Stomach (tissue), 8 donors: ENCODE measurements at regions not wholly inside any gene's neighbourhood (a gene's known extent, or its start where the extent isn't known, plus 50 kb on each side); places are given as distances from the start of the nearest gene placed in this dataset.

ENCODE experiments used
- DNase-seq, 2 donors: peaks; one replicate each; pipeline versions ENCODE4 v3.0.0 to v3.0.0-alpha.2; 2013 to 2019
- H3K27ac ChIP-seq, 5 donors: fragments of 200-600 bp in 4 of 5; sonication (generic) in 4 of 5; one replicate each; pipeline ENCODE4 v1.5.1; 2013 to 2019; ENCODE audit warnings: mild to moderate bottlenecking in 1 of 5, moderate library complexity in 1 of 5
- H3K27me3 ChIP-seq, 3 donors: fragments of 200-600 bp; sonication (generic); one replicate each; pipeline ENCODE4 v1.5.1; 2017 to 2019; ENCODE audit warnings: mixed run types in 1 of 3
- H3K36me3 ChIP-seq, 4 donors: fragments of 200-600 bp; sonication (generic); 1 replicate in 3 of 4; 2 replicates in 1 of 4; pipeline ENCODE4 v1.5.1; 2016 to 2019
- H3K4me1 ChIP-seq, 4 donors: fragments of 200-600 bp; sonication (generic); one replicate each; pipeline ENCODE4 v1.5.1; 2016 to 2019
- H3K4me3 ChIP-seq, 4 donors: fragments of 200-600 bp; sonication (generic) in 3 of 4; one replicate each; pipeline ENCODE4 v1.5.1; 2016 to 2019; ENCODE audit warnings: mild to moderate bottlenecking in 1 of 4
- H3K9me3 ChIP-seq, 4 donors: fragments of 200-600 bp; sonication (generic); one replicate each; pipeline ENCODE4 v1.5.1; 2016 to 2019
- EP300 ChIP-seq: sonication (generic); formaldehyde crosslinking; IDR thresholded peaks from one replicate; pipeline ENCODE4 v1.6.1; 2017; ENCODE audit warnings: antibody characterized with exemption
- POLR2A ChIP-seq, 4 donors: fragments of 450-650 bp; IDR thresholded peaks; one replicate each; pipeline ENCODE4 v1.6.1; 2016; ENCODE audit warnings: antibody characterized with exemption in 4 of 4, control low read depth in 2 of 4, mild to moderate bottlenecking in 1 of 4, moderate library complexity in 1 of 4
- POLR2AphosphoS5 ChIP-seq, 3 donors: sonication (generic); formaldehyde crosslinking; IDR thresholded peaks; one replicate each; pipeline ENCODE4 v1.6.1; 2016; ENCODE audit warnings: antibody characterized with exemption in 3 of 3
- WGBS, 5 donors: extraction: QIAGEN DNeasy Blood & Tissue Kit in 3 of 5; methylation state at CpG; one replicate each; pipeline versions ENCODE4 v1.1.5 to v1.1.7; 2013 to 2018; 5-methylcytosine and 5-hydroxymethylcytosine counted together
- intact Hi-C: fragments of 100-400 bp; cut with DNase I; formaldehyde crosslinking; loops from one replicate; pipeline ENCODE4 v1.15.1; 2023; ENCODE audit warnings: low total_unique reads
- TF ChIP-seq, protein P1 (sequence below), 7 experiments: fragments of 450-650 bp in 4 of 7; fragments of 200-600 bp in 3 of 7; sonication (generic) in 3 of 7; IDR thresholded peaks; one replicate each; pipeline ENCODE4 v1.5.1; 2016 to 2019; ENCODE audit warnings: antibody characterized with exemption in 7 of 7, control low read depth in 2 of 7, mild to moderate bottlenecking in 1 of 7
- donor health status: healthy with polysubstance abuse.
- donor health status: Bipolar disorder and iron deficiency.
- donor health status: healthy.

DNA sequence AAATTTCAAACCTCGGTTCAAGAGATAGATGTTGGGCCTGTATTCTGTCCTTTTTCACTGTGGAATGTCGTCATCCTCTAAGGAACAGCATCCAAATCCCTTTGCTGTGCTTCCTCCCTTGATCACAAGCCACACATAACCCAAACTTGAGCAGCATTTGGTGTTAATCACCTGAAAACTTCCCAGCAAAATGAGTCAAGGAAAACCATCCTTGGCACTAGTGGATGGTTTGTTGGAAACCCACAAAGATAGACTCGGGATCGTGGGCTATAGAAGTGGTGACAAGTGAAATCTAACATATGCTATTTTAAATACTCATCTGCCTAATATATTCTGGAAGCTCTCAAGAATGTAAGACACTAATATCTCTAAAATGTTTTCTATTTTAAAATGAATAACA, 459.1 kb downstream of the SETD4 start:
- Histone ChIP-seq H3K4me1 (no peaks in the 10 kb centered on the region), H3K27ac (no peak overlapping the region), H3K27me3 (peaks cover 0 to 29% (median 0%) of the 10 kb centered on the region in 3 donors), H3K9me3 (no peaks in the 10 kb centered on the region), H3K4me3 (no peak overlapping the region), H3K36me3 (no peaks in the 10 kb centered on the region)
- 69 to 78% (median 75%) methylated on average over 4 of the region's 4 CpGs for WGBS, 5 donors
- intact Hi-C loops: no loop called here
- TF ChIP-seq, protein P1, sequence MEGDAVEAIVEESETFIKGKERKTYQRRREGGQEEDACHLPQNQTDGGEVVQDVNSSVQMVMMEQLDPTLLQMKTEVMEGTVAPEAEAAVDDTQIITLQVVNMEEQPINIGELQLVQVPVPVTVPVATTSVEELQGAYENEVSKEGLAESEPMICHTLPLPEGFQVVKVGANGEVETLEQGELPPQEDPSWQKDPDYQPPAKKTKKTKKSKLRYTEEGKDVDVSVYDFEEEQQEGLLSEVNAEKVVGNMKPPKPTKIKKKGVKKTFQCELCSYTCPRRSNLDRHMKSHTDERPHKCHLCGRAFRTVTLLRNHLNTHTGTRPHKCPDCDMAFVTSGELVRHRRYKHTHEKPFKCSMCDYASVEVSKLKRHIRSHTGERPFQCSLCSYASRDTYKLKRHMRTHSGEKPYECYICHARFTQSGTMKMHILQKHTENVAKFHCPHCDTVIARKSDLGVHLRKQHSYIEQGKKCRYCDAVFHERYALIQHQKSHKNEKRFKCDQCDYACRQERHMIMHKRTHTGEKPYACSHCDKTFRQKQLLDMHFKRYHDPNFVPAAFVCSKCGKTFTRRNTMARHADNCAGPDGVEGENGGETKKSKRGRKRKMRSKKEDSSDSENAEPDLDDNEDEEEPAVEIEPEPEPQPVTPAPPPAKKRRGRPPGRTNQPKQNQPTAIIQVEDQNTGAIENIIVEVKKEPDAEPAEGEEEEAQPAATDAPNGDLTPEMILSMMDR (IDR thresholded peaks at IDR 0.05): no peak
- no peak for TF ChIP-seq POLR2AphosphoS5 (IDR thresholded peaks at IDR 0.05)
- TF ChIP-seq EP300: no peak
- no peak for TF ChIP-seq POLR2A (IDR thresholded peaks at IDR 0.05)
- no peak for DNase-seq

DNA sequence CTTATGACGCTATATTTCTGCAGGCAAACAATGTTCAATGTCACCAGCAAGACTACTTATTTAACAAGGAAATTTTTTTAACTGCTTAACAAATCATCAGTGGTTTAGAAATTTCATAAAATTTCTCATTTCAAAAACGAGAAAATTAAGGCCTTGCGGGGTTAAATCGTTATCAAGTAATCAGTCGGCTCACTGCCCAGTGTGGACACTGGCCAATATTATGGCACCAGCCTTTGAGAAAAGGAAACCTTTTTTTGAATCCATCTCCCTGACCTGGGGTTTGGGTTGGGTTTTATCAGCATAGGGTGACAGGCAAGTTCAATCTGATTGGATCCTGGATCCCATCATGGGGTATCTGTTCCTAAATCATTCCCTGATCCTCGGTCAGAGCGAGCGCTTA, 461.2 kb downstream of the SETD4 start:
- Histone ChIP-seq H3K4me3 (no peak overlapping the region), H3K4me1 (no peaks in the 10 kb centered on the region), H3K9me3 (no peaks in the 10 kb centered on the region), H3K27me3 (peaks cover 0 to 28% (median 0%) of the 10 kb centered on the region in 3 donors), H3K27ac (no peak overlapping the region), H3K36me3 (no peaks in the 10 kb centered on the region)
- 68 to 75% (median 69%) methylated on average over 8 of the region's 8 CpGs for WGBS, 5 donors
- no peak for DNase-seq
- intact Hi-C loops: no loop called here
- TF ChIP-seq EP300: no peak
- TF ChIP-seq POLR2A (IDR thresholded peaks at IDR 0.05): no peak
- TF ChIP-seq, protein P1 (IDR thresholded peaks at IDR 0.05): no peak
- TF ChIP-seq POLR2AphosphoS5 (IDR thresholded peaks at IDR 0.05): no peak

DNA sequence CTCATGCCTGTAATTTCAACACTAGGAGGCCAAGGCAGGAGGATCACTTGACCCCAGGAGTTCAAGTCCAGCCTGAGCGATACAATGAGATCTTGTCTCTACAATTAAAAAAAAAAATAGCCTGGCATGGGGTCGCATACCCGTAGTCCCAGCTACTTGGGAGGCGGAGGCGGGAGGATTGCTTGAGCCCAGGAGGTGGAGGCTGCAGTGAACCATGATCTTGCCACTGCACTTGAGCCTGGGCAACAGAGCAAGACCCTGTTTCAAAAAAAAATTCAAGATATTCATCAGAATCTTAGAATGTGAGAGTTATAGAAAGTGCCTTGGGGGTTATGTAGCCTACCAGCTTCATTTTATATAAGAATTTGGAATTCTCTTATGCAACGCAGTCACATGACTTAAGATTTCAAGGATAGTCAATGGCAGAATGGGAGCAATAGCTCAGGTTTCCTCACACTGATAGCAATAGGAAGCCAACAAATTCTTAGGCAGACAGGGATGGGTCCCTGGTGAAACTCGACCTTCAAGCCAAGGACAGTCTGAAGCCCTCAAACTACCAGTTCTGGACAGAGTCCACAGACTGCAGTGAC, 462.5 kb downstream of the SETD4 start:
- Histone ChIP-seq H3K27me3 (peaks cover 0 to 20% (median 0%) of the 10 kb centered on the region in 3 donors), H3K9me3 (no peaks in the 10 kb centered on the region), H3K36me3 (no peaks in the 10 kb centered on the region), H3K4me1 (peaks cover 0 to 4% (median 2%) of the 10 kb centered on the region in 4 donors), H3K27ac (no peak overlapping the region), H3K4me3 (no peak overlapping the region)
- DNase-seq: no peak
- WGBS, 5 donors: 91 to 95% (median 92%) methylated on average over 7 of the region's 7 CpGs
- intact Hi-C loops: no loop called here
- TF ChIP-seq, protein P1 (IDR thresholded peaks at IDR 0.05): no peak

DNA sequence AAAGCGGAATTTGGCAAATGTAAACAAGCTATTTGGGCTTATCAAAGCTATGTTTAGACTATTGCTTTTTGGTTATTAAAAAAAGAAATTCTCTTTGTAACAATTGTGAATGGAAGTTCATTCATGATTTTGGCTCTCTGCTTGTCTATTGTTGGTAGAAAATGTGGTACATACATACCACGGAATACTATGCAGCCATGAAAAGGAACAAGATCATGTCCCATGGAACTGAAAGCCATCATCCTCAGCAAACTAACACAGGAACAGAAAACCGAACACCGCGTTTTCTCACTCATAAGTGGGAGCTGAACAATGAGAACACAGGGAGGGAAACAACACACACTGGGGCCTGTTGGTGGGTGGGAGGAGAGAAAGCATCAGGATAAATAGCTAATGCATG, 465.4 kb downstream of the SETD4 start:
- 91 to 96% (median 94%) methylated on average over 5 of the region's 5 CpGs for WGBS, 5 donors
- no peak for DNase-seq
- no peak for TF ChIP-seq EP300
- TF ChIP-seq, protein P1 (IDR thresholded peaks at IDR 0.05): no peak
- TF ChIP-seq POLR2AphosphoS5 (IDR thresholded peaks at IDR 0.05): no peak
- no peak for TF ChIP-seq POLR2A (IDR thresholded peaks at IDR 0.05)

More for the DNA sequence above, 465.4 kb downstream of the SETD4 start:
- H3K4me3 ChIP-seq: no peak overlapping the region
- no peak overlapping the region for H3K27ac ChIP-seq
- peaks cover 0 to 14% (median 0%) of the 10 kb centered on the region in 3 donors for H3K27me3 ChIP-seq
- no peaks in the 10 kb centered on the region for H3K36me3 ChIP-seq
- peaks cover 0 to 5% (median 0%) of the 10 kb centered on the region in 4 donors for H3K9me3 ChIP-seq
- peaks cover 0 to 9% (median 4%) of the 10 kb centered on the region in 4 donors for H3K4me1 ChIP-seq
- intact Hi-C loops: no loop called here
